ENCODE measurements at regions not wholly inside any gene's neighbourhood (a gene's known extent, or its start where the extent isn't known, plus 50 kb on each side); places are given as distances from the start of the nearest gene placed in this dataset.

DNA sequence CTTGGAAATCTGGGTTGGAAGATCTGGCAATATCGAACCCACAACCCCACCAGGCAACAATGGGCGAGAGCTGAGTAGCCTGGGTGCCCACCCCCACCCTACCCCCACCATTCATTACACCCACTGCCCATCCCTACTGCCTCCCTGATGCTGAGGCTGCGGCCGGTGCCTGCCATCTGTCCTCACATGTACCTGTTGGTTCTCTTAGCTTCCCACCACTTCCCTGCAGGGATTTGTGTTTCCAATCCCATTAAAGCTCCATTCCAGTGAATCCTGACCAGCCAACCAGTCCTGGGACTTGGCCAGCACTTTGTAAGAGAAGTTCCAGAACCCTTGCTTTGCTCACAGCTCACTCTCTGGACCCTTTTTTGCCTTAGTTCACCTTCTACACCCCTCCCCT, 163.0 kb upstream of the SH3BP4 start:
- no peak for DNase-seq (ENCODE audit: low spot score)
- TF ChIP-seq CTCF (IDR thresholded peaks at IDR 0.05): no peak
- Histone ChIP-seq H3K27ac (no peak overlapping the region), H3K4me3 (no peak overlapping the region)

GRCh38 chr2:234788381-234788780, 163.4 kb upstream of the SH3BP4 start:
- H3K27ac ChIP-seq: no peak overlapping the region
- TF ChIP-seq CTCF (IDR thresholded peaks at IDR 0.05): no peak
- H3K4me3 ChIP-seq: no peak overlapping the region
- no peak for DNase-seq (ENCODE audit: low spot score)

DNA sequence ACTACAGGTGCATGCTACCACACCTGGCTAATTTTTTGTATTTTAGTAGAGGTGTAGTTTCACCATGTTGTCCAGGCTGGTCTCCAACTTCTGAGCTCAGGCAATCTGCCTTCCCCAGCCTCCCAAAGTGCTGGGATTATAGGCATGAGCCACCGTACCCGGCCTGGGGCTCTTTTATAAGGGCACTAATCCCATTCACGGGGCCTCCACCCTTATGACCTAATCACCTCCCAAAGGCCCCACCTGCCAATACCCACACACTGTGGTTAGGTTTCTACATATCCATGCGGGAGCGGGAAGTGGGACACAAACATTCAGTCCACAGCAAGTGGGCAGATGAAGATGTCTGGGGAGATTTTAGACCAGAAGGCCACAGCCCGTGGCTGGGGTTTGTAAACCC, 164.7 kb upstream of the SH3BP4 start:
- DNase-seq (ENCODE audit: low spot score): no peak
- H3K4me3 ChIP-seq: no peak overlapping the region
- no peak overlapping the region for H3K27ac ChIP-seq
- TF ChIP-seq CTCF (IDR thresholded peaks at IDR 0.05): no peak

DNA sequence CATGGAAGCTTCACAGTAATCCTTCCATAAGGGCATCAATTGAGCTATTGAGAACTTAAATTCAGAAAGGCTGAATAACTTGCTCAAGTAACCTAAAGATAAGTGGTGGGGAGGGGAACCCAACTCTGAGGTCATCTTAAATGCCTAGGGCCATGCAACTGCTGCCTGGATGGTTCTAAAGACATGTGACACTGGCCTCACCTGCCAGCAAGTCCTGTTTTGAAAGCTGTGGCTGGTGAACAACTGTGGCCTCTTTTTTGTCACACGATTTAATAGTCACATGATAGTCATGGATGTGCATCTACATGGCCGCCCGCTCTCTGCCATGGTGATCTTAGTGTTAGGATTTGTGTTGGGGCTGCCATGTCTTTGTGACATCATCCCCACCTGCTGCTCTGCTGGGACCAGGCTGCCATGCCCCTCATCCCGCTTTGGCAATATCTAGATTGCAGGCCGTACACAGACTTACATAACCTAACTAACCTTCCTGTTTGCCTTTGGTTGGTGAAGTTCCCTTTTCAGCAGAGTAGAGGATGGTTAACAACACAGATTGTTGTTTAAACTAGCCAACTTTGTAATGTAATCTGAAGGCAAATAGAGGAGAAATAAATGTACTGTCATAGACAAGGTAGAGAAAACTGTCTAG, 177.9 kb upstream of the SH3BP4 start:
- TF ChIP-seq CTCF (IDR thresholded peaks at IDR 0.05): no peak
- no peak overlapping the region for H3K4me3 ChIP-seq
- no peak for DNase-seq (ENCODE audit: low spot score)
- H3K27ac ChIP-seq: no peak overlapping the region

GRCh38 chr2:234773129-234773528, 178.7 kb upstream of the SH3BP4 start:
- H3K27ac ChIP-seq: no peak overlapping the region
- DNase-seq (ENCODE audit: low spot score): no peak

GRCh38 chr2:234772733-234773060, 179.1 kb upstream of the SH3BP4 start:
- DNase-seq (ENCODE audit: low spot score): no peak
- Histone ChIP-seq H3K4me3 (no peak overlapping the region), H3K27ac (no peak overlapping the region)
- no peak for TF ChIP-seq CTCF (IDR thresholded peaks at IDR 0.05)

More at GRCh38 chr2:234773129-234773528, 178.7 kb upstream of the SH3BP4 start:
- H3K4me3 ChIP-seq: no peak overlapping the region
- TF ChIP-seq CTCF (IDR thresholded peaks at IDR 0.05): no peak

GRCh38 chr2:234771980-234772732, 179.7 kb upstream of the SH3BP4 start:
- Histone ChIP-seq H3K4me3 (no peak overlapping the region), H3K27ac (no peak overlapping the region)
- no peak for TF ChIP-seq CTCF (IDR thresholded peaks at IDR 0.05)
- no peak for DNase-seq (ENCODE audit: low spot score)

All from coronary artery (tissue), 2 donors.